Activated CD8-positive, alpha-beta memory T cell treated with anti-CD3 and anti-CD28 coated beads for 36 hours (primary cell): ENCODE measurements at regions not wholly inside any gene's neighbourhood (a gene's known extent, or its start where the extent isn't known, plus 50 kb on each side); places are given as distances from the start of the nearest gene placed in this dataset.

Source experiments
- CTCF ChIA-PET: fragments of 350-600 bp; sonication (Branson Sonifier 250); formaldehyde crosslinking; loops from one replicate; lab custom pipeline; 2021; ENCODE audit warnings: antibody characterized with exemption; lab: Charles Lee
- POLR2A ChIA-PET: fragments of 350-600 bp; sonication (Branson Sonifier 250); formaldehyde crosslinking; loops from one replicate; lab custom pipeline; 2021; ENCODE audit warnings: antibody characterized with exemption; lab: Charles Lee

DNA sequence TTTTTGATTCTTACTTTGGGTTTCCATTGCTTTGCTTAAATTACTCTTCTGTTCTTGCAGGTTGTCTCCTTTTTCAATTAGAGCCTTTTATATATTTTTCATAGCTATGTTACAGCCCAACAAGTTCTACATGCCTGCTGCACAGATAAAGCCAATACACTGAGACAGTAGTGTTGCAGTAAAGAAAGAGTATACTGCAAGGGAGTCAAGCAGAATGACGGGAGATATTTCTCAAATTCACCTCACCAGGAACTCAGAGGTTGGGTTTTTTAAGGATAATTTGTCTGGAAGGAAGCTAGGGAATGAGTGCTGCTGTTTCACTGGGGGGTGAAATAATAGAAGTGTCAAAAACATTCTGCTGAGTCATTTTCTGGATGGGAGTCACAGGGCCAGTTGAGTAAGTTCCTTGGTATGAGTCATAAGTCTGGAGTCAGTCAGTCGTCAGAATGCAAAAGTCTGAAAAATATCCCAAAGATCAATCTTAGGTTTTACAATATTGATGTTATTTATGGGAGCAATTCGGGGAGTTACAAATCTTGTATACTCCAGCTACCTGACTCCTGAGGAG, 193.0 kb upstream of the RGPD4 start:
- CTCF ChIA-PET = no interaction called here
- POLR2A ChIA-PET = no interaction called here

- POLR2A ChIA-PET = no interaction called here
- CTCF ChIA-PET = no interaction called here
Observed at GRCh38 chr2:107634172-107634571, 192.5 kb upstream of the RGPD4 start.

DNA sequence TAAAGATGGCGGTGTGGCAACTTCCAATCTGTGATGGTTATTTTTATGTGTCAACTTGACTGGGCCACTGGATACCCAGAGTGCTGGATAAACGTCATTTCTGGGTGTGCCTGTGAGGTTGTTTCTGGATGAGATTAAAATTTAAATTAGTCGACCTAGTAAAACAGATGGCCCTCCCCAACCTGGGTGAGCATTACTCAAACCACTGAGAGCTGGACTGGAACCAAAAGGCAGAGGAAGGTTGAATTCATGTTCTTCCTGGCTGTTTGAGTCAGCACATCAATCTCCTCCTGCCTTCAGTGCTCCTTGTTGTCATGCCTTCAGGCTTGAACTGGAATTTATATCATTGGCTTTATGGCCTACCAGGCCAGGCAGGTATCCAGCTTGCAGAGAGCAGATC, 190.8 kb upstream of the RGPD4 start:
- ChIA-PET CTCF (no interaction called here), POLR2A (no interaction called here)

DNA sequence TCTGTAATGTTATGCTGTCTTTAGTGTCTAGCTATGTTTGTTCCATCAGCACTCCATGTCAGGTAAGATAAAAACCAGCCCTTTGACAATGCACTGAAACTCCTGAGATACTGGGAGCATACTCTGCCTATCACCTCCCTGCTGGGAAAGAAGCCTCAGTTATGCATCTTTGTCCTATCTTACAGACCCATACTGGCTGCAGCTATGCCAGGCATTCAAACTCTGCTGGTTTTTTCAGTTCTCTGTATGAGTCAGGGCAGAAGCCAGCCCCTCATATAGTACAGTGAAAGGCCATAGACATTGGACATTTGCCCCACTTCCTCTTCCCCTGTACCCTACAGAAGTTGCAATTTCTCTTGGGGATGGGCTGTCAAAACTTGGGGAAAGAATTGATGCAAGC, 181.1 kb upstream of the RGPD4 start:
- POLR2A ChIA-PET = no interaction called here
- CTCF ChIA-PET = no interaction called here

DNA sequence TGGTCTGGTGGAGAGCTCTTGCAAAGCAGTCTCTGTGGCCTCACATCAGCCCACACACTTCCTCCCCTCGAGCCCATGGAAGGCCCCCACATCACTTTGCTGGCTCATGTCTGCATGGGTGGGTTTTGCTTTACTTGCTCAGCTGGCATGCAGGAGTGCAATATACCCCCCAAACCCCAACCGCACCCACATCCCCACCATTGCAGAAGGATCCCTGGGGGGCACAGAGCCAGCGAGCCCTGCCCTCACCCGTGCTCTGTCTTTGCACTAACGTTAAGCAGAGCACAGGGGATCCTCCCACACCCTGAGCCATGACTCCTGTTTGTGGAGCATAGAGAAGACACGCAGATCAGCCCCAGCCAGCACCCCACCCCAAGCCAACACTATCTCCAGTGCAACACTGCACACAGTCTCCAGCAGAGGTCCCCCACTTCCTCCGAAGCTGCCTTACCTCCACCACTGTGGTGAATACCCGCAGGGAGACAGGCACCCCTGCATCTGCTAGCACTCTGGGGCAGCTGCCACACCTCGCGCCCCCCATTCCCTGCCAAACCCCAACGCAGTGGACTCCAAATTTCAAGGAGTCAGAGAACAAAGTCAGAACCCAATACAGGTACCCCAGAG, 177.8 kb upstream of the RGPD4 start:
- POLR2A ChIA-PET = no interaction called here
- CTCF ChIA-PET = no interaction called here

- CTCF ChIA-PET = no interaction called here
- POLR2A ChIA-PET = no interaction called here
Observed at GRCh38 chr2:107657049-107657448, 169.6 kb upstream of the RGPD4 start.

GRCh38 chr2:107663632-107664031, 163.1 kb upstream of the RGPD4 start:
- CTCF ChIA-PET = interaction anchor here (0.6 kb wide), 1 partner anchor 9 kb away, joined by 5 read pairs; no protein-coding TSS in a partner anchor
- POLR2A ChIA-PET = no interaction called here

DNA sequence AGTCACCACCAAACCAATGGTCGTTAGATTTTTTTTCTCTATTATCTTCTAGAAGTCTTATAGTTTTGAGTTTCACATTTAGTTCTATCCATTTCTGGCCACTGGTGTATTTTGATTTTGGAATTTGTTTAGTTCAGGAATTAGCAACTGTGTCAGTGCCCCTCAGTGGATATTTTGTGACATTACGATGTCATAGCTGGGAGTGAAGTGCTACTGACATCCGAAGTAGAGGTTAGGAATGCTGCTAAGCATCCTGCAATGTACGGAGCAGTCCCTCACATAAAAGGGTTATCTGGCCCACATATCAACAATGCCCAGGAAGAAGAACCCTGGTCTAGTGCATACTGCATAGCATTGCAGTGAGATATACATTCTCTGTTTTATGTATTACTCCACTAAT, 157.4 kb upstream of the RGPD4 start:
- CTCF ChIA-PET = no interaction called here

DNA sequence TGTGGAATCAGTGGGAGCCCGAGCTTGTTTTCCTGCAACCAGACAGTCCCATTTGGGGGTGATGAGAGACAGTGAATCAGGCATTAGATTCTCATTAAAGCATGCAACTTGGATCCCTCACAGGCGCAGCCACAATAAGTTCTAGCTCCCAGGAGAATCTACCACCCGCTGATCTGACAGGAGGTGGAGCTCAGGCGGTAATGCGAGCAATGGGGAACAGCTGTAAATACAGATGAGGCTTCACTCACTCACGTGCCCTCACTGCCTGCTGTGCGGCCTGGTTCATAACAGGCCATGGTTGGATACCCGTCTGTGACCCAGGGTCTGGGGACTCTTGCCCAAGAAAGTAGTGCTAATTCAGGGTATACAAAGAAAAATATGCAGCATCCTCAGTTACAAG, 144.8 kb upstream of the RGPD4 start:
- CTCF ChIA-PET = no interaction called here
- POLR2A ChIA-PET = no interaction called here

More for the DNA sequence above, 157.4 kb upstream of the RGPD4 start:
- POLR2A ChIA-PET = no interaction called here

DNA sequence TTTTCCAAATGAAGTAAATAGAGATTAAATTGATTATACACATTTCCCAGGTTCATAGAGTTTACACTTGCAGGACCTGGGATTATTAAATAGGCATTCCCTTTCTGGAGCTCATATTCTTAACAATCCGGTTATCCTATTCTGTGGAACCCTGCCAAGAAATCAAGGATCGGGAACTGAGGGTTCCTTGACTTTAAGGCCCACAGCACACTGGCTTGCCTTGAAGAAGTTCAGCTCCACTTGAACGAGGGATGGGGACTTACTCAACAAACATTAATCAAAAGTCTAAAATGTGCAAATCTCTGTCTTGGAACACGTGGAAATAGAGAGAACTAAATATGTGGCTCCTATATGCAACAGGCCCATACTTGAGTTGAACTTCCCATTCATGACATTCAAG, 142.3 kb upstream of the RGPD4 start:
- ChIA-PET POLR2A (no interaction called here), CTCF (no interaction called here)

DNA sequence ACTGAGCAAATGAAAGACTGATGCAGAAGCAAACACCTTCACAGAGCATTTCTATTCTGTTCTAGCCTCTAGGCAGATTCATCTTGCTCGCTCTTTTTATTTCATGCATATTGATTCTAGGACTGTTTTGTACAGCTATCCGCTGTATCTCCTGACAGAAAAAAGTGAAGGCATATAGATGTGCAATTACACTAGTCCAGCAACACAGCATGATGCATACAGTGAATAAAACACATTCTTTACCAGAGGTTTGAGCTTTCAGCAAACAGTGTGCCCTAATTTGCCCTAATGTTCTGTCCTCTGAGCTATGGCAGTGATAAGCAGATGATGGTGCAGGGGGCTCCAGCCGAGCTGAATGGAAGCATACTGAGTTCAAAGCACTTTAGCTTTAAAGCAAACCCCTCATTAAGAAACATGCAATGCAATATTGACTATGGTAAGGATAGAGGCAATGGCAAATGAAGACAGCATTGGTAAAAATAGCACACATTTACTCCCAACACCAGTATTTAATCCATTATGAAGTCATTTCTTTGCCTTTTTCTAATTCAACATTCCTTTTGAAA, 141.2 kb upstream of the RGPD4 start:
- ChIA-PET CTCF (interaction anchor here (0.6 kb wide), 1 partner anchor 829 kb away, joined by 3 read pairs; no protein-coding TSS in a partner anchor), POLR2A (no interaction called here)

DNA sequence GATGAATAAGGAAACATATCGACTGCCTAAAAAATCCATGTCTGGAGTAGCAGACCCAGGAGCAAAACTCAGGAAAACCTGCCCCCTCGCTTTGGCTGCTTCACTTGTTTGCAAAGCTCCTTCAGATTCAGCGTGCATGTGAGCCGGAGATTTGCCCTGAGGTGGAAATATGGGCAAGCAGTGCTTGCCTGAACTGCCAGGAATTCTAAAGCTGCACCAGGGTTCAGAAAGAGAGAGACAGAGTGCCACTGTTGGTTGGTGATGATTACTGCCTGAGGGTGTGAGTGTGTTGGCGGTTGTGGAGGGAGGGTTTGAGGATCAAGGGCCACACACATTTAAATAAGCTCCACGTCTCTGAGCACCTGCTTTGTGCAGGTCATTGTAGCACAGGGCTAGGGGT, 139.6 kb upstream of the RGPD4 start:
- CTCF ChIA-PET = no interaction called here
- POLR2A ChIA-PET = no interaction called here

DNA sequence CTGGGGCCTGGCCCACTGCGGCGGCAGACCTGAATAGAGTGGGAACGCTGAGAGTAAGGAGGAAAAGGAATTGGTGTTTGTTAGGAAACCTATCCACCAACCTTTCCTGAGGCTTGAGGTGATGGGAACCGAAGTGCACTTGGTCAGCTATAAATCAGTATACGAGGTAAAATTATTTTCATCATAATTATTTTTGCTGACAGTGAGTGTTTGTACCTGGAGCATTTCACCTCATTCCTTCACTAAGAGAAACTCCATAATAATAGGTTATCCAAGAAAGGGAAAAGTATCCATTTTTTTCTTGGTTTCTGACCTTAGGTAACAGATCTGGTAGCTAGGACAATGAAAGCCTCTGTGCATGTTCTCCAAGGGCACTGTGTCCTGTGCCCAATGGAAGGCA, 138.6 kb upstream of the RGPD4 start:
- POLR2A ChIA-PET = no interaction called here
- CTCF ChIA-PET = no interaction called here

DNA sequence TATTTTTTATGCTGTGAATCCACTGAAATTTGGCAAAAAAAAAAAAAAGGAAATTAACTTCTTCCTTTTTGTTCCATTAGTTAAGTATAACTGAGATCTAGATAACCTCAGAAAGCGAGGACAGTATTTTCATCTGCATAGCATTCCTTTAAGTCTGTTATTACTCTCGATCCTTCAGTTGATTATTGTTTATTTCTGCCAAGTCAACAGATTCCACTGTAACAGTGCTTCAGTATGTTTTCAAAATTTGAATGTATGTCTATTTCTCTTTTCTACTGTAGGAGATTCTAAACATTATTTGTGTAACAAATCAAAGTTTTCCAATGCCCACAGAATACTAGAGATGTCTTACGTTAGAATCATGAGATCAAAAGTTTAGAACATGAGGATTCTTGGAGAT, 133.1 kb upstream of the RGPD4 start:
- CTCF ChIA-PET = no interaction called here
- POLR2A ChIA-PET = no interaction called here

- ChIA-PET CTCF (no interaction called here), POLR2A (no interaction called here)
Observed at GRCh38 chr2:107694667-107695066, 132.0 kb upstream of the RGPD4 start.

DNA sequence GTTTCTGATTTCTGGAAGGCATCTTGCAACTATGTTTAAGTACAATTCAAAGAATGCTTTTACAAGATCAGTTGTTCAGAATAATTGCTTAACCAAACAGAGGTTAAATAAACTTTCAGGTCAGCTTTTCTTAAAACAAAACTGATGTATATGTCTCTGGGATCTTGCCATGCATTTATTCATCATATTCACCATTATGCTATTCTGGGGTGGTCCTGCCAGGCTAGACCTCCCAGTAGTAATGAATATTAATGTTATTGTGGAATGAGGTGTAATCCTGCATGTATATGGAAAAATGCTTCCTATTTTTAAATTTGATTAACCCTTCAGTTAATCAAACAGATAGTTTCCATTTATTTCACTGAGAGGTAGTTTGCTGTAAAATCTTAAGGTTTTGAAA, 129.3 kb upstream of the RGPD4 start:
- POLR2A ChIA-PET = no interaction called here
- CTCF ChIA-PET = no interaction called here

GRCh38 chr2:107698861-107699260, 127.8 kb upstream of the RGPD4 start:
- POLR2A ChIA-PET = no interaction called here
- CTCF ChIA-PET = no interaction called here

GRCh38 chr2:107700073-107700472, 126.6 kb upstream of the RGPD4 start:
- CTCF ChIA-PET = no interaction called here

GRCh38 chr2:107711941-107712340, 114.8 kb upstream of the RGPD4 start:
- ChIA-PET POLR2A (no interaction called here), CTCF (no interaction called here)

More at GRCh38 chr2:107700073-107700472, 126.6 kb upstream of the RGPD4 start:
- POLR2A ChIA-PET = no interaction called here

GRCh38 chr2:107712857-107713256, 113.8 kb upstream of the RGPD4 start:
- CTCF ChIA-PET = no interaction called here
- POLR2A ChIA-PET = no interaction called here

GRCh38 chr2:107717661-107718060, 109.0 kb upstream of the RGPD4 start:
- ChIA-PET CTCF (no interaction called here), POLR2A (no interaction called here)
